Upper lobe of left lung (tissue), 6 donors: ENCODE measurements at regions not wholly inside any gene's neighbourhood (a gene's known extent, or its start where the extent isn't known, plus 50 kb on each side); places are given as distances from the start of the nearest gene placed in this dataset.
A peak's percentile ranks its signal among the peaks of the same experiment; 100 is the strongest.
"Not testable (repeated sequence)": the region's sequence is repeated elsewhere in the genome, so short reads cannot be mapped to it uniquely, and the experiment has no call there.

Experiments
- ATAC-seq, 2 donors: fragments of 200-7000 bp; cut with Tn5 transposase; one replicate each; pipeline ENCODE4 v1.9.1; 2022; ENCODE audit warnings: mild to moderate bottlenecking in 2 of 2, moderate library complexity in 2 of 2; ENCODE audit not compliant: low FRiP score in 2 of 2
- DNase-seq, 2 donors: peaks; one replicate each; pipeline ENCODE4 v3.0.0-alpha.2; 2019 to 2020
- H3K27ac ChIP-seq, 4 donors: fragments of 200-600 bp; sonication (generic); one replicate each; pipeline ENCODE4 v1.5.1; 2016 to 2019
- H3K27me3 ChIP-seq, 4 donors: fragments of 200-600 bp; sonication (generic); one replicate each; pipeline ENCODE4 v1.5.1; 2017 to 2019
- H3K36me3 ChIP-seq, 4 donors: fragments of 200-600 bp; sonication (generic); one replicate each; pipeline ENCODE4 v1.5.1; 2016 to 2019
- H3K4me1 ChIP-seq, 4 donors: fragments of 200-600 bp; sonication (generic); one replicate each; pipeline ENCODE4 v1.5.1; 2018 to 2019
- H3K4me3 ChIP-seq, 4 donors: fragments of 200-600 bp; sonication (generic); one replicate each; pipeline ENCODE4 v1.5.1; 2017 to 2019; ENCODE audit warnings: mild to moderate bottlenecking in 2 of 4, moderate library complexity in 1 of 4
- H3K9me3 ChIP-seq, 4 donors: fragments of 200-600 bp; sonication (generic); one replicate each; pipeline ENCODE4 v1.5.1; 2018 to 2019
- CTCF ChIP-seq, 6 experiments: fragments of 450-650 bp in 4 of 6; fragments of 200-600 bp in 2 of 6; sonication (generic) in 2 of 6; IDR thresholded peaks; one replicate each; pipeline ENCODE4 v1.5.1; 2016 to 2019; ENCODE audit warnings: antibody characterized with exemption in 6 of 6
- EP300 ChIP-seq, 4 donors: sonication (generic); formaldehyde crosslinking; IDR thresholded peaks; one replicate each; pipeline ENCODE4 v1.5.1; 2017; ENCODE audit warnings: antibody characterized with exemption in 4 of 4, control low read depth in 2 of 4
- POLR2A ChIP-seq, 4 donors: fragments of 450-650 bp; IDR thresholded peaks; one replicate each; pipeline ENCODE4 v1.5.1; 2016 to 2017; ENCODE audit warnings: antibody characterized with exemption in 4 of 4, mild to moderate bottlenecking in 2 of 4
- POLR2AphosphoS5 ChIP-seq, 2 donors: sonication (generic); formaldehyde crosslinking; IDR thresholded peaks; one replicate each; pipeline ENCODE4 v1.5.1; 2017; ENCODE audit warnings: antibody characterized with exemption in 2 of 2
- WGBS, 2 donors: methylation state at CpG; one replicate each; pipeline ENCODE4 v1.1.5; 2017 to 2018; 5-methylcytosine and 5-hydroxymethylcytosine counted together
- donor health status: DM: no; HTN: no; CAD: no; lungs with moderate emphysema.
- donor health status: DM: no; HTN: yes; CAD: no; lungs with severe emphysema.

- DNase-seq: no peak
- no peaks in the 10 kb centered on the region for H3K9me3 ChIP-seq
- H3K36me3 ChIP-seq: no peaks in the 10 kb centered on the region
- TF ChIP-seq POLR2A (IDR thresholded peaks at IDR 0.05) (no peak), POLR2AphosphoS5 (IDR thresholded peaks at IDR 0.05) (no peak), EP300 (IDR thresholded peaks at IDR 0.05) (no peak), CTCF (IDR thresholded peaks at IDR 0.05) (no peak)
- WGBS, 2 donors: 89 to 96% methylated on average over 5 of the region's 5 CpGs
- no peak for ATAC-seq
- no peak overlapping the region for H3K4me3 ChIP-seq
- no peak overlapping the region for H3K27ac ChIP-seq
- no peaks in the 10 kb centered on the region for H3K27me3 ChIP-seq
- H3K4me1 ChIP-seq: peaks cover 6 to 10% (median 8%) of the 10 kb centered on the region in 4 donors
Observed at GRCh38 chr20:53856300-53857295, 213.8 kb downstream of the BCAS1 start.

- TF ChIP-seq POLR2AphosphoS5 (IDR thresholded peaks at IDR 0.05): no peak
- TF ChIP-seq CTCF (IDR thresholded peaks at IDR 0.05): no peak
- no peak for TF ChIP-seq POLR2A (IDR thresholded peaks at IDR 0.05)
- TF ChIP-seq EP300 (IDR thresholded peaks at IDR 0.05): no peak
- ATAC-seq (peak in 1 of 2 donors; percentile 73), DNase-seq (no peak)
- no peak overlapping the region for H3K4me3 ChIP-seq
- WGBS, 2 donors: 68 to 77% methylated on average over 5 of the region's 5 CpGs
- H3K27me3 ChIP-seq: no peaks in the 10 kb centered on the region
- H3K4me1 ChIP-seq: peaks cover 6 to 10% (median 8%) of the 10 kb centered on the region in 4 donors
- no peak overlapping the region for H3K27ac ChIP-seq
- no peaks in the 10 kb centered on the region for H3K36me3 ChIP-seq
- H3K9me3 ChIP-seq: no peaks in the 10 kb centered on the region
Observed at GRCh38 chr20:53855733-53856132, 214.7 kb downstream of the BCAS1 start.

- WGBS, 2 donors: no CpG with 5 or more reads among the region's 10 CpGs
- H3K36me3 ChIP-seq, H3K27me3 ChIP-seq, H3K9me3 ChIP-seq, H3K4me3 ChIP-seq, H3K27ac ChIP-seq, ATAC-seq, DNase-seq: not testable (repeated sequence)
- peaks cover 6 to 10% (median 8%) of the 10 kb centered on the region in 4 donors for H3K4me1 ChIP-seq
Observed at GRCh38 chr20:53854609-53854926, 215.8 kb downstream of the BCAS1 start.

- DNase-seq (no peak), ATAC-seq (no peak)
- WGBS, 2 donors: 79 to 92% methylated on average over 4 of the region's 4 CpGs
- Histone ChIP-seq H3K27me3 (no peaks in the 10 kb centered on the region), H3K4me3 (no peak overlapping the region), H3K27ac (no peak overlapping the region), H3K36me3 (no peaks in the 10 kb centered on the region), H3K4me1 (peaks cover 5 to 8% (median 7%) of the 10 kb centered on the region in 4 donors), H3K9me3 (no peaks in the 10 kb centered on the region)
- no peak for TF ChIP-seq CTCF (IDR thresholded peaks at IDR 0.05)
- no peak for TF ChIP-seq POLR2A (IDR thresholded peaks at IDR 0.05)
- TF ChIP-seq POLR2AphosphoS5 (IDR thresholded peaks at IDR 0.05): no peak
- no peak for TF ChIP-seq EP300 (IDR thresholded peaks at IDR 0.05)
Observed at GRCh38 chr20:53853111-53853713, 217.2 kb downstream of the BCAS1 start.

GRCh38 chr20:53852691-53853090 is 217.7 kb downstream of the BCAS1 start:
- DNase-seq: no peak
- Histone ChIP-seq H3K9me3 (no peaks in the 10 kb centered on the region), H3K4me1 (peaks cover 0 to 6% (median 3%) of the 10 kb centered on the region in 4 donors), H3K27ac (no peak overlapping the region), H3K4me3 (no peak overlapping the region), H3K27me3 (no peaks in the 10 kb centered on the region), H3K36me3 (no peaks in the 10 kb centered on the region)
- no peak for ATAC-seq
- TF ChIP-seq CTCF (IDR thresholded peaks at IDR 0.05) (no peak), POLR2A (IDR thresholded peaks at IDR 0.05) (no peak), EP300 (IDR thresholded peaks at IDR 0.05) (no peak), POLR2AphosphoS5 (IDR thresholded peaks at IDR 0.05) (no peak)
- WGBS, 2 donors: 83 to 90% methylated on average over 5 of the region's 5 CpGs
